ENCODE measurements at regions not wholly inside any gene's neighbourhood (a gene's known extent, or its start where the extent isn't known, plus 50 kb on each side); places are given as distances from the start of the nearest gene placed in this dataset.
"Not testable (repeated sequence)": the region's sequence is repeated elsewhere in the genome, so short reads cannot be mapped to it uniquely, and the experiment has no call there.

DNA sequence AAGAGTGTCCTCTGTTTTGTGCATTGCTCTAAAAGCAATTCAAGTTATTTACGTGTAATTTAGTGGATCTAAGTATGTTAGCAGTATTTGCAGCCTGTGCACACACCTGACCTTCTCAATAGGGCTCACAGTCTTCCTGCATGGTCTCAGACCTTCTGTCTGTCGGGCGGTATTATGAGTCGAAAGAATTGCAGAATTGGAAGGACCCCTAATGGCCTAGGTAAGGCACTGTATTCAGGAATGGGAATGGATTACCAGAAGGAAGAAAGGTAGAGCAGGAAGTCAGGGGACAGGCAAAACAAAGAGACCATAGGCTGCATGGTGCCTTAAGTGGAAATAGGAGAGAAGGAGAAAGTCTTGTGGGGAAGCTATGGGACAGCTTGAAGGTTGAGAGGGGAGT, 341.6 kb downstream of the VRK1 start:
- Mint-ChIP-seq H3K9me3 (peaks cover 0 to 17% (median 4%) of the 10 kb centered on the region in 3 donors), H3K4me1 (peaks cover 3 to 6% (median 5%) of the 10 kb centered on the region in 3 donors), H3K27me3 (peaks cover 0 to 6% of the 10 kb centered on the region in 2 donors), H3K36me3 (no peaks in the 10 kb centered on the region), H3K27ac (no peak overlapping the region), H3K4me3 (no peak overlapping the region)
- WGBS (ENCODE audit: insufficient coverage), result 88% methylated on average over 2 of the region's 4 CpGs
- Histone ChIP-seq H3K27ac (ENCODE audit: low read length) (no peak overlapping the region), H3K27me3 (replicated peaks in 1 of 2; ENCODE audit: control insufficient read depth in 2 of 2, extremely low read depth in 1 of 2, insufficient read depth in 2 of 2, low read length in 1 of 2) (peaks cover 0 to under 1% of the 10 kb centered on the region in 2 experiments), H3K36me3 (ENCODE audit: control insufficient read depth in 2 of 2, extremely low read depth in 1 of 2, insufficient read depth in 1 of 2, low read length in 1 of 2) (no peaks in the 10 kb centered on the region), H3K9me3 (no peaks in the 10 kb centered on the region), H3K4me1 (ENCODE audit: control insufficient read depth in 1 of 2, extremely low read depth in 1 of 2, insufficient read depth in 2 of 2, low read length in 2 of 2) (no peaks in the 10 kb centered on the region), H3K4me3 (ENCODE audit: control insufficient read depth in 1 of 2, extremely low read depth in 1 of 2, low read length in 1 of 2) (no peak overlapping the region)
- no peak for ATAC-seq (replicated peaks in 1 of 4)
- CTCF ChIA-PET, result no interaction called here
- POLR2A ChIA-PET, result no interaction called here
- no peak for DNase-seq

DNA sequence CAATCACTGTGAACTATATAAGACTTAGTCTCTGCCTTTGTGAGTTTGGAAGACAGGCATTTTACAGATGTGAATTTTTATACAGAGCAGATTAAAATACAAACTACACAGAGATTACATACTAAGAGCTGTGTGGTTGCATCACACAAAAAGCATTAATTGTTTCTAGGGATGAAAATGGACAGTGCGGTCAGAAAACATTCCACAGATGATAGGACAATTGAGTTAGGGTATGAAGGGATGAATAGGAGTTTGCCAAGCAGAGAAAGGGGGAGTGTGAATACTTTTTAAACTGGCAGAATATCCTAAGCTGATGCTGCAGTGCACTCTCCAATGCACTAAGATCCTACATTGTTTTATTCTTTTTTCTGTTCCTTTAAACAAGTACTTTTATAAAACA, 345.8 kb downstream of the VRK1 start:
- DNase-seq (no peak), ATAC-seq (replicated peaks in 1 of 4) (no peak)
- Mint-ChIP-seq H3K36me3 (no peaks in the 10 kb centered on the region), H3K27ac (no peak overlapping the region), H3K27me3 (peaks cover 7 to 13% of the 10 kb centered on the region in 2 donors), H3K4me3 (no peak overlapping the region), H3K4me1 (no peaks in the 10 kb centered on the region), H3K9me3 (no peaks in the 10 kb centered on the region)
- Histone ChIP-seq H3K36me3 (ENCODE audit: control insufficient read depth in 2 of 2, extremely low read depth in 1 of 2, insufficient read depth in 1 of 2, low read length in 1 of 2) (no peaks in the 10 kb centered on the region), H3K27ac (ENCODE audit: low read length) (no peak overlapping the region), H3K4me3 (ENCODE audit: control insufficient read depth in 1 of 2, extremely low read depth in 1 of 2, low read length in 1 of 2) (no peak overlapping the region), H3K9me3 (no peaks in the 10 kb centered on the region), H3K4me1 (ENCODE audit: control insufficient read depth in 1 of 2, extremely low read depth in 1 of 2, insufficient read depth in 2 of 2, low read length in 2 of 2) (no peaks in the 10 kb centered on the region), H3K27me3 (replicated peaks in 1 of 2; ENCODE audit: control insufficient read depth in 2 of 2, extremely low read depth in 1 of 2, insufficient read depth in 2 of 2, low read length in 1 of 2) (peaks cover 0 to 14% of the 10 kb centered on the region in 2 experiments)
- WGBS (ENCODE audit: insufficient coverage), result no CpG with 5 or more reads among the region's 1 CpG
- ChIA-PET CTCF (no interaction called here), POLR2A (no interaction called here)

DNA sequence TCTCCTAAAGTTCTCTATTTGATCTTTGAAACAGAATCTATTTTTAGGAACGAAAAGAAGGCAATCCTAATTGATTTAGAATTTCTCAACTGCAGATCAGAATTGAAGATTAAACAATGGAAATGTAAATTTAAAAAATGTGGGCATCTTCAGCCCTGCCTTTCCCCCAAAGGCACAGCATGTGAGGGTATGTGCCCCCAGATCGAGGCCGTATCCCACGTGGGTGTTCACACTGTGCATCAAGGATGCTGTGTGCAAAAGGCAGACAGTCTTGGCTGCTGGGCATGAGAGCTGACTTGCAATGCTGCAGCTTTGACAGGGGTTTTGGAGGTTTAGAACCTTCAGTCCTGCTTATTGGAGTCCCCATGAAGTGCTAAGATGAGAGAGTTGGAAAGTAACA, 346.3 kb downstream of the VRK1 start:
- Histone ChIP-seq H3K27ac (ENCODE audit: low read length) (no peak overlapping the region), H3K36me3 (ENCODE audit: control insufficient read depth in 2 of 2, extremely low read depth in 1 of 2, insufficient read depth in 1 of 2, low read length in 1 of 2) (no peaks in the 10 kb centered on the region), H3K27me3 (replicated peaks in 1 of 2; ENCODE audit: control insufficient read depth in 2 of 2, extremely low read depth in 1 of 2, insufficient read depth in 2 of 2, low read length in 1 of 2) (peaks cover 0 to 14% of the 10 kb centered on the region in 2 experiments), H3K4me1 (ENCODE audit: control insufficient read depth in 1 of 2, extremely low read depth in 1 of 2, insufficient read depth in 2 of 2, low read length in 2 of 2) (no peaks in the 10 kb centered on the region), H3K4me3 (ENCODE audit: control insufficient read depth in 1 of 2, extremely low read depth in 1 of 2, low read length in 1 of 2) (no peak overlapping the region), H3K9me3 (no peaks in the 10 kb centered on the region)
- Mint-ChIP-seq H3K9me3 (no peaks in the 10 kb centered on the region), H3K4me3 (no peak overlapping the region), H3K4me1 (no peaks in the 10 kb centered on the region), H3K36me3 (no peaks in the 10 kb centered on the region), H3K27ac (no peak overlapping the region), H3K27me3 (peaks cover 7 to 13% of the 10 kb centered on the region in 2 donors)
- ChIA-PET POLR2A (no interaction called here), CTCF (no interaction called here)
- 80% methylated on average over 1 of the region's 4 CpGs for WGBS (ENCODE audit: insufficient coverage)
- ATAC-seq (replicated peaks in 1 of 4) (no peak), DNase-seq (no peak)

DNA sequence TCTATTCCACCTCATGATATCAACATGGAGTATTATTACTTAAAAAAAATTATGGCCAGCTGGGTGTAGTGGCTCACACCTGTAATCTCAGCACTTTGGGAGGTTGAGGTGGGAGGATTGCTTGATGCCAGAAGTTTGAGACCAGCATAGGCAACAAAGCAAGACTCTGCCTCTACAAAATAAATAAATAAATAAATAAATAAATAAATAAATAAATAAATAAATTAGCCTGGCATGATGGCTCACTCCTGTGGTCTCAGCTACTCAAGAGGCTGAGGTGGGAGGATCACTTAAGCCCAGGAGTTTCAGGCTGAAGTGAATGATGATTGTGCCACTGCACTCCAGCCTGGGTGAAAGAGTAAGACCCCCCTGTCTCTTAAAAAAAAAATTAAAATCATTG, 350.8 kb downstream of the VRK1 start:
- H3K36me3 Mint-ChIP-seq; H3K36me3 ChIP-seq (ENCODE audit: control insufficient read depth in 2 of 2, extremely low read depth in 1 of 2, insufficient read depth in 1 of 2, low read length in 1 of 2); H3K4me3 ChIP-seq (ENCODE audit: control insufficient read depth in 1 of 2, extremely low read depth in 1 of 2, low read length in 1 of 2); ATAC-seq (replicated peaks in 1 of 4); POLR2A ChIA-PET; H3K27ac Mint-ChIP-seq; DNase-seq; H3K27me3 Mint-ChIP-seq; H3K4me3 Mint-ChIP-seq; H3K9me3 ChIP-seq; H3K4me1 ChIP-seq (ENCODE audit: control insufficient read depth in 1 of 2, extremely low read depth in 1 of 2, insufficient read depth in 2 of 2, low read length in 2 of 2); H3K9me3 Mint-ChIP-seq; CTCF ChIA-PET; H3K4me1 Mint-ChIP-seq; H3K27ac ChIP-seq (ENCODE audit: low read length): not testable (repeated sequence)
- H3K27me3 ChIP-seq (replicated peaks in 1 of 2; ENCODE audit: control insufficient read depth in 2 of 2, extremely low read depth in 1 of 2, insufficient read depth in 2 of 2, low read length in 1 of 2), result peaks cover 0 to 20% of the 10 kb centered on the region in 2 experiments

DNA sequence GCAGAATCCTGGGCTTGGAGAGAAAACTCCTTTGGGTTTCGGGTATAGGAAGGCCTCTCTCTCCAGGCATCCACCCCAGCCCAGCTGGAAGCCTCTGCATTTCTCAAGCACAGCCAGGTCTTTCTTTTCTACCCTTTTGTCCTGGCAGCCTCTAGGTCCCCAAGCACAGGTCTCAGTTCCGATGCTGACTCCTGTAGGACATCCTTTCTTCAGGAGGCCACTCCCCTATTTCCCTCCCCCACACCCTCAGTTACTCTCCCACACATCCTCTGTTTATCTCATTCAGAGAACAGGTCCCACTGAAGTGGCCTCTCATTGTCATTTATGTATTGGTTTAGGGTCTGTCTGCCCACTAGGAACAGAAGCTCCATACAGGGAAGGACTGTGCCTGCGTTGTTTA, 352.6 kb downstream of the VRK1 start:
- H3K4me1 ChIP-seq (ENCODE audit: control insufficient read depth in 1 of 2, extremely low read depth in 1 of 2, insufficient read depth in 2 of 2, low read length in 2 of 2), result no peaks in the 10 kb centered on the region
- no peaks in the 10 kb centered on the region for H3K9me3 ChIP-seq
- CTCF ChIA-PET, result no interaction called here
- Mint-ChIP-seq H3K4me3 (no peak overlapping the region), H3K27me3 (peaks cover 14 to 17% of the 10 kb centered on the region in 2 donors), H3K36me3 (no peaks in the 10 kb centered on the region), H3K27ac (no peak overlapping the region), H3K9me3 (no peaks in the 10 kb centered on the region), H3K4me1 (no peaks in the 10 kb centered on the region)
- H3K27me3 ChIP-seq (replicated peaks in 1 of 2; ENCODE audit: control insufficient read depth in 2 of 2, extremely low read depth in 1 of 2, insufficient read depth in 2 of 2, low read length in 1 of 2), result peaks cover 0 to 10% of the 10 kb centered on the region in 2 experiments
- 84% methylated on average over 3 of the region's 3 CpGs for WGBS (ENCODE audit: insufficient coverage)
- no peak for DNase-seq
- POLR2A ChIA-PET, result no interaction called here
- no peak for ATAC-seq (replicated peaks in 1 of 4)
- no peaks in the 10 kb centered on the region for H3K36me3 ChIP-seq (ENCODE audit: control insufficient read depth in 2 of 2, extremely low read depth in 1 of 2, insufficient read depth in 1 of 2, low read length in 1 of 2)
- H3K4me3 ChIP-seq (ENCODE audit: control insufficient read depth in 1 of 2, extremely low read depth in 1 of 2, low read length in 1 of 2), result no peak overlapping the region
- H3K27ac ChIP-seq (ENCODE audit: low read length), result no peak overlapping the region

DNA sequence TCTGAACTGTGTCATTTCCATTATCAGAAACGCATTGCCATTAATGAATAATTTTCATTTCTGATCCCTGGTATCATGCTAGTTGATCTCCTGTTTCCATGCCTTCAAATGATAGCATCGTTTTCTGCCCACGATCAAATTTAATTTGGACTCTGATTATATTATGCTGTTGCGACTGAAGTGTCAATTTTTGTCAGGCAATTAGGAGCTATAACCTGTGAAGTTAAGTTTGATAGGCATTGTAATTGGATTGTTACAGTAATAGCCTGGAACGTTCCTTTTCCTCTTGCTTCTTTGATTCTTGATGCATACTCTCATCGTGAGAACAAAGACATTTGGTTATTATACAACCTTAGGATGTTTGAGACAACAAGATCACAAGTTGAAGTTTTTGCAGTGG, 356.3 kb downstream of the VRK1 start:
- ATAC-seq (replicated peaks in 1 of 4), result no peak
- Histone ChIP-seq H3K4me1 (ENCODE audit: control insufficient read depth in 1 of 2, extremely low read depth in 1 of 2, insufficient read depth in 2 of 2, low read length in 2 of 2) (no peaks in the 10 kb centered on the region), H3K27ac (ENCODE audit: low read length) (no peak overlapping the region), H3K27me3 (replicated peaks in 1 of 2; ENCODE audit: control insufficient read depth in 2 of 2, extremely low read depth in 1 of 2, insufficient read depth in 2 of 2, low read length in 1 of 2) (peaks cover 0 to 15% of the 10 kb centered on the region in 2 experiments), H3K9me3 (no peaks in the 10 kb centered on the region), H3K4me3 (ENCODE audit: control insufficient read depth in 1 of 2, extremely low read depth in 1 of 2, low read length in 1 of 2) (no peak overlapping the region), H3K36me3 (ENCODE audit: control insufficient read depth in 2 of 2, extremely low read depth in 1 of 2, insufficient read depth in 1 of 2, low read length in 1 of 2) (no peaks in the 10 kb centered on the region)
- no peak overlapping the region for H3K4me3 Mint-ChIP-seq
- H3K9me3 Mint-ChIP-seq, result peaks cover 0 to under 1% (median 0%) of the 10 kb centered on the region in 3 donors
- H3K27ac Mint-ChIP-seq, result no peak overlapping the region
- H3K4me1 Mint-ChIP-seq, result no peaks in the 10 kb centered on the region
- POLR2A ChIA-PET, result interaction anchor here in 1 of 2 donors (0.6 kb wide), 1 partner anchor 102 kb away, joined by 5 read pairs; no protein-coding TSS in a partner anchor
- CTCF ChIA-PET, result no interaction called here
- 97% methylated on average over 4 of the region's 6 CpGs for WGBS (ENCODE audit: insufficient coverage)
- no peaks in the 10 kb centered on the region for H3K36me3 Mint-ChIP-seq
- H3K27me3 Mint-ChIP-seq, result peaks cover 21 to 25% of the 10 kb centered on the region in 2 donors
- no peak for DNase-seq

DNA sequence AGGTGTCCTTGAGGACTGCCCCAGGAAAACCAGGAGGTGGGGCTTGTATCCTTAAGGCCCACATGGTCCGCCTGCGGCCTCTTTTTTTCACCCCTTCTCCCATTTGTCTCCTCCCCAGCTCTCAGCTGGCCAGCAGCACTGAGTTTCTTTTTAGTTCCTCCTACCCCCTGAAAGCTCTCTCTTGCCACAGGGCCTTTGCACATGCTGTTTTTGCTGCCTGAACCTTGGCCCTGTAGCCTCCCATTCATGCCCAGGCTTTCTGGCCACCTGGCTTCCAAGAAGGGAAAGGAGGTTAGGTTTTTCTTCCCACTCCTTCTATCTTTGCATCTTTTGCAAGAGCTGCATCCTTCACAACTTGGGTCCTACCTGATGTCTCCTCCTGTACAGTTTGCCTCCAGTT, 358.1 kb downstream of the VRK1 start:
- Histone ChIP-seq H3K27ac (ENCODE audit: low read length) (no peak overlapping the region), H3K27me3 (replicated peaks in 1 of 2; ENCODE audit: control insufficient read depth in 2 of 2, extremely low read depth in 1 of 2, insufficient read depth in 2 of 2, low read length in 1 of 2) (peaks cover 0 to 12% of the 10 kb centered on the region in 2 experiments), H3K9me3 (no peaks in the 10 kb centered on the region), H3K36me3 (ENCODE audit: control insufficient read depth in 2 of 2, extremely low read depth in 1 of 2, insufficient read depth in 1 of 2, low read length in 1 of 2) (no peaks in the 10 kb centered on the region), H3K4me3 (ENCODE audit: control insufficient read depth in 1 of 2, extremely low read depth in 1 of 2, low read length in 1 of 2) (no peak overlapping the region), H3K4me1 (ENCODE audit: control insufficient read depth in 1 of 2, extremely low read depth in 1 of 2, insufficient read depth in 2 of 2, low read length in 2 of 2) (no peaks in the 10 kb centered on the region)
- peaks cover 5 to 11% (median 5%) of the 10 kb centered on the region in 3 donors for H3K9me3 Mint-ChIP-seq
- CTCF ChIA-PET, result interaction anchor here in 1 of 2 donors (0.5 to 0.6 kb wide), 2 partner anchors 690 to 698 kb away, joined by 3 read pairs; no protein-coding TSS in a partner anchor
- ATAC-seq (replicated peaks in 1 of 4) (no peak), DNase-seq (no peak)
- peaks cover 21 to 25% of the 10 kb centered on the region in 2 donors for H3K27me3 Mint-ChIP-seq
- WGBS (ENCODE audit: insufficient coverage), result 100% methylated on average over 2 of the region's 2 CpGs
- H3K4me1 Mint-ChIP-seq, result no peaks in the 10 kb centered on the region
- H3K4me3 Mint-ChIP-seq, result no peak overlapping the region
- POLR2A ChIA-PET, result no interaction called here
- no peak overlapping the region for H3K27ac Mint-ChIP-seq
- H3K36me3 Mint-ChIP-seq, result no peaks in the 10 kb centered on the region
